Spleen (tissue), 7 donors: ENCODE measurements at regions not wholly inside any gene's neighbourhood (a gene's known extent, or its start where the extent isn't known, plus 50 kb on each side); places are given as distances from the start of the nearest gene placed in this dataset.

Experiments used
- POLR2A ChIP-seq, 3 donors: fragments of 450-650 bp; IDR thresholded peaks; one replicate each; pipeline ENCODE4 v1.5.1; 2017; ENCODE audit warnings: antibody characterized with exemption in 3 of 3, mild to moderate bottlenecking in 1 of 3
- POLR2AphosphoS5 ChIP-seq, 3 donors: sonication (generic); formaldehyde crosslinking; IDR thresholded peaks; one replicate each; pipeline ENCODE4 v1.5.1; 2017; ENCODE audit warnings: antibody characterized with exemption in 3 of 3
- TF ChIP-seq, protein P1 (sequence below), 11 experiments: fragments of 200-600 bp in 7 of 11; fragments of 450-650 bp in 4 of 11; sonication (generic) in 4 of 11; IDR thresholded peaks in 8 of 11; conservative IDR thresholded peaks in 3 of 11; 1 replicate in 7 of 11; 2 replicates in 4 of 11; pipeline versions ENCODE4 v1.4.0 to v1.8.0; 2016 to 2021; ENCODE audit warnings: antibody characterized with exemption in 11 of 11, inconsistent platforms in 4 of 11, mild to moderate bottlenecking in 1 of 11
- donor health status: DM: no; HTN: no; CAD: no; lungs with moderate emphysema.
- donor health status: DM: no; HTN: no; CAD: no.
- donor health status: DM: no; HTN: no; CAD: no.

DNA sequence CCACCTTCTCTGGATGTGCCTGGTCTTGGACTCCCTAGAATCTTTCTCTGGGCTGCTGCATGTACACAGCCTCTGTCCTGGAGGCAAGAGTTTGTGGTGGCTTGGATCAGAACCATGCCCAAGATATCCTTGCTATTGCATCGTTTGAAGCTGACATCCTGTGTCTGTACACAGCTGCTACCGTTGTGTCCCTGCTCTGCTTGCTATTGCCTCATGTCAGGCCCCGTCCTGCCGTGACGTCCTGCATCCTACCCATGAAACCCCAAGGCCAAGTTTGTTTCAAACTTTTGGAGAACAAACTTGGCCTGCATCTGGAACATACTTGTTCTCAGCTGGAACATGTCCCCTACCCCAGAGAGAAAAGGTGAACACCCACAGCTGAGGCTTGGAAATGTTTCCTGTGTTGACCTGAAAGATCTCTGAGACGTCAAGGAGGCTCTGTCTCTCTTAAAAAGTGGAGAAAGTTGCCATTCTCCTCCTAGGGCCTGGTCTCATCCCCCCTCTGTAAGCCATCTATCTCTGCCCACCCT lies 78.1 kb downstream of the HFE start:
- TF ChIP-seq, protein P1, sequence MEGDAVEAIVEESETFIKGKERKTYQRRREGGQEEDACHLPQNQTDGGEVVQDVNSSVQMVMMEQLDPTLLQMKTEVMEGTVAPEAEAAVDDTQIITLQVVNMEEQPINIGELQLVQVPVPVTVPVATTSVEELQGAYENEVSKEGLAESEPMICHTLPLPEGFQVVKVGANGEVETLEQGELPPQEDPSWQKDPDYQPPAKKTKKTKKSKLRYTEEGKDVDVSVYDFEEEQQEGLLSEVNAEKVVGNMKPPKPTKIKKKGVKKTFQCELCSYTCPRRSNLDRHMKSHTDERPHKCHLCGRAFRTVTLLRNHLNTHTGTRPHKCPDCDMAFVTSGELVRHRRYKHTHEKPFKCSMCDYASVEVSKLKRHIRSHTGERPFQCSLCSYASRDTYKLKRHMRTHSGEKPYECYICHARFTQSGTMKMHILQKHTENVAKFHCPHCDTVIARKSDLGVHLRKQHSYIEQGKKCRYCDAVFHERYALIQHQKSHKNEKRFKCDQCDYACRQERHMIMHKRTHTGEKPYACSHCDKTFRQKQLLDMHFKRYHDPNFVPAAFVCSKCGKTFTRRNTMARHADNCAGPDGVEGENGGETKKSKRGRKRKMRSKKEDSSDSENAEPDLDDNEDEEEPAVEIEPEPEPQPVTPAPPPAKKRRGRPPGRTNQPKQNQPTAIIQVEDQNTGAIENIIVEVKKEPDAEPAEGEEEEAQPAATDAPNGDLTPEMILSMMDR (IDR thresholded peaks at IDR 0.05 in 8 of 11, conservative IDR thresholded peaks at IDR 0.05 in 3 of 11): no peak
- TF ChIP-seq POLR2AphosphoS5 (IDR thresholded peaks at IDR 0.05) (no peak), POLR2A (IDR thresholded peaks at IDR 0.05) (no peak)
